UCSD-AML1 (cell line): ENCODE measurements at regions not wholly inside any gene's neighbourhood (a gene's known extent, or its start where the extent isn't known, plus 50 kb on each side); places are given as distances from the start of the nearest gene placed in this dataset.

Experiments used
- DNase-seq: peaks from one replicate; lab custom pipeline; 2025; ENCODE audit not compliant: unreplicated experiment; lab: John Stamatoyannopoulos, UW

DNA sequence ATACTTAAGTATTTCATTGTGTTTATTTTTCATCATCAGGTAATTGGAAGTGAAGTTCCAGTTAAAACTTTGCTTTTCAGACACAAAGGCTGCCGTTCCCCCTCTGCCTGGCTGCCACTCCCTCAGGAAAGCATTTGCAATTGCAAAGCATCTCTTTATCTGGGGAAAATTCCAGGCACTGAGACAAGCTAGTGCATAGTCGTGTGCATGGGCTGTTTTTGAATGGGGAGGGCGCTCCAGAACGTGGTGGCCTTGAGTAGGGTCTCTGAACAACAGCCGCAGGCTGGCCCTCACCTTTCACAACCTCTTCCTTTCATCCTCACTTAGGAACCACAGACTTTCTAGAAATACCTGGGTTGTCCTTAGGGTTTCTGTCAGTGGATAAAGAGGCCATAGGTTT, 285.1 kb upstream of the ADAMTS16 start:
- DNase-seq: no peak

DNA sequence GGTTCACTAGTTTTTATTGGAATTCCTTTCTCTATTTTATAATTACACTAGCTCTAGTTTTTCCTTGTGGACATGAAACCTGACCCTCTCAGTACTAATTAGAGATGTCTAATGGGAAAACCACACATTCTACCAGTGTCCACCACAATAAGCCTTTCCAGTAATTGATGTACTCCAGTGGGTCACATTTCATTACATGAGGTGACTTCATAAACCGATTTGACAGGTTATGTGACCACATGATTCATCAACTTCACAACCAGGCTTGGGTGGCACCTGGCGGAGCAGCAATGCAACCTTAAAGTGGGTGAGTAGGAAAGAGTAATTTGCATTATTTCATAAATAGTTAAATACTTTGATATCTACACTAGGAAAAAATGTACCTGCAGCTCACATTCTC, 284.2 kb upstream of the ADAMTS16 start:
- no peak for DNase-seq

DNA sequence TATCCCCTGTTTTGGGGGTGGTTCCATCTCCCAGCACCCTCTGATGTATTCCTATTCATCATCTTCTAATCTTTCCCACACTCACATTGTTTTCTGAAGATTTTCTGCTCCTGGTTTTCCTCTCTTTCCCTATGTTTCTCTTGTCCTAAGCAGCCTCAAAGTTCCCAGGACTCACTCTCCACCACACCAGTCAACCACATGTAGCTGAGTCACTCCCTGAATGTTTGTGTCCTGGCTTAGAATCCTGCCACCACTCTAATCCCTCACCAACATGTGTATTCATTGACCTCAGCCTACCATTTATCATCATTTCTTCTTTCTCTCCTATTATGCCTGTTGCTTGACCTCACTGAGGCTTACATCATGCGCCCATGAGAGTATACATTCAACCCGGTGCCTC, 282.4 kb upstream of the ADAMTS16 start:
- DNase-seq: no peak

DNA sequence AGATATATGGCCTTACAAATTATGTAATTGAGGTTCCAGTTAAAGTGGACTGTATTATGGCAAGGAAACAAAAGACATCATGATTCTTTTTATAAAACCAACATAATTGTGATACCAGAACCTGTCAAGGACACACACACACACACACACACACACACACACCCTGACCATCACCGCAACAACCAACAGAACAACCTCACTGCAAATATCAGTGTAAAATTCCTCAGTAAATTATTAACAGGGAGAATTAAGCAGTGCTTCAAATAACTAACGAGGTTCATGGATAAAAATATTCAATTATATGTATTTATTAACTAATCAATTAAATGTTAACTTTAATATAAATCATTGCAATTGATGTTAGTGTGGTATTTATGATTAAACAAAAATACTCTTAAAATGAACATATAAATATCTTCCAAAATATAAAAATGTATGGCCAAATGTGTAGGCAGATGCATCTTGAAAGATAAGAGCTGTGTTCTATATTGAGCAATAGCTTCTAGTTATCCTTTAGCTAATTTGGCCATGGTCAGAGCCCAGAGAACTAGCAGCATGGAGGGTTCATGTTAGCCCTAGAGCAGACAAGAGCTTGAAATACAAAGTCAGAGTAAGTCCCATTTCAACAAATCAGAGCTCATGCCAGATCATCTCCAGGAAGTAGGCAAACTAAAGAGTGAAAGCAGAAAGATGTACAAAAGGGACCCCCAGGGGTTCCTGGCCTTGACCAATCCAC, 280.5 kb upstream of the ADAMTS16 start:
- no peak for DNase-seq

DNA sequence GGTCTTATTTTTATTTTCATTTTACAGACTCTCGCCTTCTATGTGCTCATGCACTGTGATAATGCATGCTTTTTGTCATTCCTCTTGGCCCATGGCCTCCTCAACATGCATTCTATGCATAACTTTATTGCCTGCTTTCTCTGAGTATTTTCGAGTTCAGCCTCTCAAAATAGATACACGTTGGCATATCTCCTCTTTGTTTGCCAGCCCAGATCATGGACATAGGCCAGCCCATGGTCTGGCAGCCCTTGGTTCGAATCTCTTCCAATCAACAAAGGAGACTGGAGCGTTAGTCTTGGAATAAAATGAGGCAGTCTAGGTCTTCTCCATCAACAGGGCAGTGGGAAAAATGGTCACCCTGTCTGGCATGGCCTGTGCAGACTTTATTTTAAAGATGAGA, 279.5 kb upstream of the ADAMTS16 start:
- no peak for DNase-seq

DNA sequence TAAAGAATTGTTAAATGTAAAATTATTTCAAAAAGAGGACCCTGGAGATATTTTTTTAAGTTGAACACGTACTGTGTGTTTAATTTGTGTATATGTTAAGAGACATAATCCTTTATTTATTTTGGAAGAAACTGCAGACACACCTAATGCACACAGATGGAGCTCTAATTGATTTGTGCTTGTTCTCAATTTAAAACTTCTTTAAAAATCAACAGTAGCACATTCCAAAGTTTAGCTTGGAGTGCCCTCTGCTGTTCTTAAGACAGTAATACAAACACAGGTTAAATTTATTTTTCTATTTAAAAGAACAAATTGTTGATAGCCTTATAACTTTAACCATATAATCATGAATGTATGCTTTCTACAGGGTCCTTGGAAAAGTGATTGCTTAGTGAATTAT, 277.6 kb upstream of the ADAMTS16 start:
- DNase-seq: no peak

DNA sequence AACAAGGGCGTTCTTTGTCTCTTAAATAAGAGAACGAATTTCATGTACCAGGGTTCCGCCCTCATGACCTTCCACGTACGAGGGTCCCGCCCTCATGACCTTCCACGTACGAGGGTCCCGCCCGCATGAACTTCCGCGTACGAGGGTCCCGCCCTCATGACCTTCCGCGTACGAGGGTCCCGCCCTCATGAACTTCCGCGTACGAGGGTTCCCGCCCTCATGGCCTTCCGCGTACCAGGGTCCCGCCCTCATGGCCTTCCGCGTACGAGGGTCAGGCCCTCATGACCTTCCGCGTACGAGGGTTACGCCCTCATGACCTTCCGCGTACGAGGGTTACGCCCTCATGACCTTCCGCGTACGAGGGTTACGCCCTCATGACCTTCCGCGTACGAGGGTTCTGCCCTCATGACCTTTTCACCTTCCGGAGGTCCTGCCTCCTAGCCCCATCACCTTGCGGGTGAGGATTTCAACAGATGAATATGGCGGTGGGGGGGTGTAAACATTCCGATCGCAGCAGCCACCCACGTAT, 273.9 kb upstream of the ADAMTS16 start:
- no peak for DNase-seq

DNA sequence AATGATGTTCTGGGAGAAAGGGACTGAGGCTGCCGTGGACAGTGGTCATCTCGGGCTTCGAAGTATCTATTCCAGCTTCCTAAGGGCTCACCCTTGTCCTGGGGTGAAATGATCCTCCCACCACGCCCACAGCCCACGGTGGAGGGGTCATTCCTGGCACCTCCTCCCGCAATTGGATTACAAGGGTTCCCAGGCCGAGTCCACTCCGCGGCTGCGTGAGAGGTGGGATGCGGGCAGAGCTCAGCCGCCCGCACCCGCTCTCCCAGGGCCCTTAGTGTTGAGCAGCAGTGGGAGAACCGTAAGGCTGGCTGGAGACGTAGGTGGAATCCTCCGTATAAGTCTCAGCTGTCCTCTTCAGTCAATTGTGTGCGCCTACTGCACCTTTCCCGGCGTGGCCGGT, 273.3 kb upstream of the ADAMTS16 start:
- no peak for DNase-seq

DNA sequence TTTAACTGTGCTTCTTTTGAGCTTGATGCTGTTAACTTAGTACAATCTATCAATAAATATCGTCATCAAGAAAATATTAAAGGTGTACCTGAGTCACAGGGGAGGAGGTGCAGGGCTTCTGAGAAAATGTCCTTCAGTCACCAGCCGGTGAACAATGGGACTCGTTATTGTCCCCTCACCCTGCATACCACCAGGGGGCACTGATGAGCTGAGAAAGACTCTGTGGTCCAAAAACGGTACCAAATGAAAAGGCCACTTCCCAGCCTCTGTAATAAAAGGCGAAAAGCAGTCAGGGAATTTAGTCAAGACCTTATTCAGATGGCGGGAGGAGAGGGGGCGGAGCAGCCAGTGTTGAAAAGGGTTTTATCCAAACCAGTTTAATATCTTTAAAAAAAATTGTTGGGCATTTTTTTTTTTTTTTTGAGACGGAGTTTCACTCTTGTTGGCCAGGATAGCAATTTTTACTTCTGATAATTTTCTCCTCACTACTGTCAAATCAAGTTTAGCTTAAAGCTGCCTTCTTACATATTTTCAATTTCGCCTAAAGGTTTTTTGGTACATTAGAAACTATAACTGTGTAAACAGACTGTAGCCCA, 271.9 kb upstream of the ADAMTS16 start:
- peak; percentile 37 for DNase-seq

DNA sequence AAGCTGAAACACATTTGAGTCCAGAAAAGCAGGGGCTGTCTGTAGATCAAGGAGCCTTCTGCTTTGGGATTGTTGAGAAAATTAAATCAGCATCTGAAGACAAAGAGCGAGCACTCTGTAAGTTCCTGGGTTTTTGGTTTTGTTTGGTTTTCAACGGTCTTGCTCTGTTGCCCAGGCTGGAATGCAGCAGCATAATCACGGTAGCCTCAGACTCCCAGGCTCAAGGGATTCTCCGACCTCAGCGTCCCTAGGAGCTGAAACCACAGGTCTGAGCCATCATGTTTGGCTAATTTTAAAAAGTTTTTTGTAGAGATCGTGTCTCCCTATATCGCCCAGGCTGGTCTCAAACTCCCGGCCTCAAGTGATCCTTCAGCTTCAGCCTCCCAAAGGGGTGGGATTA, 266.5 kb upstream of the ADAMTS16 start:
- no peak for DNase-seq

DNA sequence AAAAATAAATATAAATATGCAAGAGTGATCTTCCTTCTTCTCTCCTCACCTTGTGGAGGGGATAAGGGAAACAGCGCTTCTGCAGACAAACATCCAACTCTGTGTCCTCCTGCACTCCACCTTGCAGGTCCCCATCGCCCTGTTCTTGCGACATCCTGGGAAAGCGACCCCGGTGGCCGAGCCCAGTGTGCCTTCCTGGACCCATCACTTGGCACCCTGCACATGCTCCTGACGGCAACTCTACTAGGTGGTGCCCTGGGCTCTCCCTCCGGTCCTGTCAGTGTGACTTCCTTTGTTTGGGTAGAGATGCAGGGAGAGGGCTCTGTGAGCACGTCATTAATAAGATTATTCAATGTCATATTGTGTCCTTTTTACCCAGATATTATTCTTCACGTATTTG, 266.0 kb upstream of the ADAMTS16 start:
- no peak for DNase-seq

DNA sequence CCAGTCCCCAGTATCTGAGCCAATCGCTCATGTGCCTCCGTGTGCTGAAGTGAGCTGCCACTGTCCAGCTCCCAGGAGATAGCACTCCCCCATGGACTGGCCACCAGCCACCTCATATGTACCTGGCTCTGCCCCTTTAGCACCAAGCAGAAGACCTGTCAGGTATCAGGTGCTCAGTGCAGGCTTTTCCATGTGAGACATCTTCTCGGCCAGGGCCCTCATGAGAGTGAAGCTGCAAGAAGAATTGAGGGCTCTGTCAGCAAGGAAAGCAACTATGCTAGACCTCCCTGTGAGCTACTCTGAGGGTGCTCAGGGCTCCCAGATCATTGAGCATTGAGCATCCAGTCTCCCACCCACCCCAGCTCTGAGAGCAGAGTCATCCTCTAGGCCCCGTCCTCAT, 264.2 kb upstream of the ADAMTS16 start:
- DNase-seq: no peak

DNA sequence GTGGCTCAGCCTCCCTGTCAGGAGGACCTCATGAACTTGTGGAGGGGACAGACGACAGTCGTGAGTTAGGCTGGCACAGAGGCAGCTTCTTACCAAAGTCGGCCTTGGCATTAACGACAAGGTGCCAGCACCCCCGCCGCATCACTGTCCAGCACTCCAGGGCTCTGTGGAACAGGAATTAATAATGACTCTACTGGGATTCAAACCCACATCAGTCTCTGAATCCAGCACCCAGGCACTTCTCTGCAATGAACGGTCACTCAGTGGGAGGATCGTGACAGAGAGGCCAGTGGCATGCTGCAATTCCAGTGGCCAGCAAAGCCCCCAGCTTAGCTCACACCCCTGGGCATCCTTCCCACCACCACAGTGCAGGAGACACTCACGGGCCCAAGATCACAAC, 263.3 kb upstream of the ADAMTS16 start:
- no peak for DNase-seq

DNA sequence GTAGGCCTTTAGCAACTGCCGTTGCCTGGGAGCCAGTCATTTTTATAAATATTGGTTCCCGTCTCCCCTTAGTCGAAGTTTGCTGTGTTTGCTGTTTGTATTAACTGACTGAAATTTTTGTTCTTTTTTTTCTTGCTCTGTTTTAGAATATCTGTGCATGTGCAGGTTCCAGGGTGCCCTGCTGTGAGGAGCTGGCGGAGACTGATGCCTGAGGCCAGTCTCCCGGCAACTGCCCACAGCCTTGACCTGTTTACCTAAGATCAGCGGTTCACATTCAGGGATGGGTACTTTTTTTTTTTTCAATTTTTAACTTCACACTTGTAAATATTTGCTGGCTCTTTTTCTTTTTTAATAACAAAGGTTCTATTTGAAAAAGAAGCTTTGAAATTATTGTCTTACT, 262.6 kb upstream of the ADAMTS16 start:
- DNase-seq: no peak

DNA sequence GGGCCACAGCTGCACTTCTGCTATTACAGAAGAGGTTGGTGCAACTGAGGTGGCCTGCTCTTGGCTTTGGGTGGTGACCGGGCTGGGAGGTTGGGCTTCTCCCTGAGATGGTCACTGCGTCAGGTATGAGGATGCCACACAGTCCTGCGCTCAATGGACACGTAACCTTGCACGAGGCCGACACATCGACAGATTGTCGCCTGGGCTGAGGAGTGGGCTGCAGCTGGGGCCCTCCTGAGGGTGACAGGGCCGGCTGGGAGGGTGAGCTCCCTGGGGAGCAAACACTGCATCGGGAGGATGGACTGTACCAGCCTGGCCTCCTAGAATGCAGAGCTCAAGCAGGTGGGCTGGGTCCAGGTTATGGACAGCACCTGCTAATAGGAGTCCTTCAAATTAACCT, 261.1 kb upstream of the ADAMTS16 start:
- no peak for DNase-seq

DNA sequence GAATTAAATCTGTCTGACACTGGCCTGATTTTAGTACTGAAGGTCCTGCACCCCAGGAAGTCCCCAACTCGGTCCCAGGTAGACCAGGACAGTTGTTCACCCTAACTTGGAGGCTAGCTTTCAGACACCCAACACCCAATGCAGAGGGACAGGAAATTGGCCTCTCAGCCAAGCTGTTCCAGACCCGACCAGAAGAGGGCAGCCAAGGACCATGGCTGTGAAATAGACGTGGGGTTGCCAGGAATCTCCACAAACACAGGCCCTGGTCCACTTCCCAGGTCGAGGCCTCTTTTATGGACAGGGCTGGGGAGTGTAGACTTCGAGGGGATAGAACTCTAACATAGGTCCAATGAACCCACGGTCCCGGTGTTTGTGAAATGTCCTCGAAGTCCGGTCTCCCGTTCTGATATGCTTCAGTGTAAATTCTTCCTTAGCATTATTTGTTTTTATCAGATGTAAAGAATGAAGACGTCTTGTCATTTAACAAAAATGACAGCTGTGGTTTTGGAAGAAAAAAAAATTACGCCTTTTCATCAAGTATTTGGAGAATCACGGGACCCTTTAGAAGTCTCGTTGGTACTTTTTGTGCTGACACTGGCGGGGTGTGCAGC, 260.3 kb upstream of the ADAMTS16 start:
- DNase-seq: peak; percentile 57

DNA sequence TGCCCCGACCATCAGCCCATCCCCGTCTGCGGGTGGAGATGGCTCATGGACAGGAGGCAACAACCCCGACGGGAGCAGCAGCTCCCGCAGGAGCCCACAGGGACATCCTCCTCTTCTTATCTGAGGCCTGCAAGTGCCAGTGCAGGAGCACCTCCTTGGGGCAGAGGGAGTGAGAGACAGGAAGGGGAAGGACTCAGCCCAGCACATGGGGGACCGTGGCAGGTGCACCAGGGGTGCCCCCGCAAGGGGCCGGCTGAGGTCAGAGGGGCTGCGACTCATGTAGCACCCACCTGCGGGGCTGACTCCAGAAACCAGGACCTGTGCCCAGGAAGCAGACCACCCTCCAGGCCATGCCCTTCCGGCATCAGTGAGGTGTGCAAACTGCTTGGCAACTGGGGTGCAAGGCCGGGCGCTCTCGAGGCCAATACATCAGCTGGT, 259.8 kb upstream of the ADAMTS16 start:
- DNase-seq: no peak

DNA sequence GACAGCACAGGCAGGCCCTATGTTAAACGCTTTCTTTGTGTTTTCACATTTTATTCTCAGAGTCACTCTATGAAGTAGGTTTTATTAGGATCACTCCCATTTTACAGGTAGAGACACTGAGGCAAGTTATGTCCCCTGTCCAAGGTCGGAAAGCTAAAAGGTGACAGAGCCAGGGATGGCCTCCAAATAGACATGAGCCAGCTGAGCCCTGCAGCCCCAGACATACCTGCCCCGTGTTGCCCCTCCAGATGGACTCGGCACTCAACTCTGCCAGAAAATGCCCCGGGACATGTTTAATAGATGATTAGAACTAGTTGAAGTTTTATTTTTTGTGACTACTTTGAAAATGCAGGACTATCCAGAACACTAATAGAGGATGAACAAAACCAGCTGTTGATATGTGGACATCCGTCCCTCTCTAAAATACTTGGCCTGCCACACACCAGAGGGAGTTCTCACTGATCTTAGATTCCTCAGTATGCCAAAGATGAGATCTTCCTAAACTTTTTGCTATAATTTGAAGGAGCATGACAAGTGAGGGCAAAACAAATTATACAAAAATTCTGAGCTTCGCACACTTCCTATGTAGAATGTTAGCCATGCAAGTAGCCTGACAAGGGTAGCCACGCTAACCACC, 258.6 kb upstream of the ADAMTS16 start:
- no peak for DNase-seq

DNA sequence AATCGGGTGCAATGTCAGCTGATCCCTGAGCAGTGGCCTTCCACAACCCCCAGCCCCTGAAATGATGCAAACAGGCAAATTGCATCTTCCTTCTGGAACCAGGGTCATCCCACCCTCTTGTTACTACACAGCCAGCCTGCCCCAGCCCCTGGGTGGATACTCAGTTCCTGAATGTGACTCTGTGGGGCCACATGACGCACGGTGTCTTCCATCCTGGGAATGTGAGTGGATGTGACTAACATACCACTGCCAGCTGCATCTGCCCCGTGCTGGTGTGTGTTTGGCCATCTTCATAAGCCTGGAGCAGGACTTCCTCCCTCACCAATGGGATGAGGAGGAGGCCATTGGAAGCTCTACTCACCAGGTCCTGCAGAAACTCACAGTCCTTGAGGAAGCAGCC, 257.9 kb upstream of the ADAMTS16 start:
- DNase-seq: no peak

DNA sequence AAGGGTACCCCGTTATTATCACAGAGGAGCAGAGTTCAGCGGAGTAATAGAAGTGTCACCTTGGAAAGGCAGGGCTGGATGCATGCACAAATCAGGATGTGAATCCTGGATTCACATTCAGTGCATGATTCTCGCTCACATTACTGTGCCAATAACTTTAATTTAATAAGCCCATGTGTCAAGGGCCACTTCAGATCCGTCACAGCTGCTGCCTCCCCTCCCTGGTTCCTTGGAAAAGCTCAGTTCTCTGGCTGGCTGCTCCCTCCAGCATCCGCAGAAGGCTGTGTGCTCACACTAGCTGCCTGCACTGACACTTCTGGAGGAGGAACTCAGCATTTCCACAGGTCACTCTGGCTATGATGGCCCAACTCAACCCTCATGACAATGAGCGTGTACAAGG, 256.8 kb upstream of the ADAMTS16 start:
- DNase-seq: no peak

DNA sequence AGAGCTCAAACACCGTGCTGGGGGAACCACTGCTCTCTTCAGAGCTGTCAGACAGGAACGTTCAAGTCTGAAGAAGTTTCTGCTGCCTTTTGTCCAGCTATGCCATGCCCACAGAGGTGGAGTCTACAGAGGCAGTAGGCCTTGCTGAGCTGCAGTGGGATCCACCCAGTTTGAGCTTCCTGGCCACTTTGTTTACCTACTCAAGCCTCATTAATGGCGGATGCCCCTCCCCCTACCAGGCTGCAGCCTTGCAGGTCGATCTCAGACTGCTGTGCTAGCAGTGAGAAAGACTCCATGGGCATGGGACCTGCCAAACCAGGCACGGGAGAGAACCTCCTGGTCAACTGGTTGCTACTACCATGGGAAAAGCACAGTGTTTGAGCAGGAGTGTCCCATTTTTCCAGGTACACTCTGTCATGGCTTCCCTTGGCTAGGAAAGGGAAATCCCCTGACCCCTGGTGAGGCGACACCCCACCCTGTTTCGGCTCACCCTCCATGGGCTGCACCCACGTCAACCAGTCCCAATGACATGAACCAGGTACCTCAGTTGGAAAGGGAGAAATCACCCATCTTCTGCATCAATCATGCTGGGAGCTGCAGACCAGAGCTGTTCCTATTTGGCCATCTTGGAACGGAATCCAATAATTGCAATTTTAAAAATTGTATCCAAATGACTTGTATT, 246.9 kb upstream of the ADAMTS16 start:
- DNase-seq: no peak
